ENCODE measurements at regions not wholly inside any gene's neighbourhood (a gene's known extent, or its start where the extent isn't known, plus 50 kb on each side); places are given as distances from the start of the nearest gene placed in this dataset.

GRCh38 chr16:80041410-80041809, 440.9 kb upstream of the MAF start:
- no peak for DNase-seq (ENCODE audit: low spot score)

- no peak for DNase-seq (ENCODE audit: low spot score)
Measured at GRCh38 chr16:80040814-80041213, 440.3 kb upstream of the MAF start.

- no peak for DNase-seq (ENCODE audit: low spot score)
Measured at GRCh38 chr16:80040413-80040812, 439.9 kb upstream of the MAF start.

GRCh38 chr16:80039777-80040176, 439.2 kb upstream of the MAF start:
- DNase-seq (ENCODE audit: low spot score) = no peak

- no peak for DNase-seq (ENCODE audit: low spot score)
Measured at GRCh38 chr16:80038566-80038965, 438.0 kb upstream of the MAF start.

GRCh38 chr16:80034948-80035663, 434.6 kb upstream of the MAF start:
- DNase-seq (ENCODE audit: low spot score) = no peak

- no peak for DNase-seq (ENCODE audit: low spot score)
Measured at GRCh38 chr16:80034469-80034826, 433.9 kb upstream of the MAF start.

- no peak for DNase-seq (ENCODE audit: low spot score)
Measured at GRCh38 chr16:80033783-80034468, 433.4 kb upstream of the MAF start.

GRCh38 chr16:80029761-80030481, 429.4 kb upstream of the MAF start:
- DNase-seq (ENCODE audit: low spot score) = no peak

- DNase-seq (ENCODE audit: low spot score) = no peak
Measured at GRCh38 chr16:80029381-80029630, 428.8 kb upstream of the MAF start.

- no peak for DNase-seq (ENCODE audit: low spot score)
Measured at GRCh38 chr16:80028581-80029380, 428.2 kb upstream of the MAF start.

- DNase-seq (ENCODE audit: low spot score) = peak; percentile 89
Measured at GRCh38 chr16:80027007-80027965, 426.7 kb upstream of the MAF start.

GRCh38 chr16:80025236-80025635, 424.7 kb upstream of the MAF start:
- DNase-seq (ENCODE audit: low spot score) = no peak

GRCh38 chr16:80024443-80024842, 423.9 kb upstream of the MAF start:
- DNase-seq (ENCODE audit: low spot score) = no peak

- DNase-seq (ENCODE audit: low spot score) = no peak
Measured at GRCh38 chr16:80023865-80024264, 423.3 kb upstream of the MAF start.

GRCh38 chr16:80019395-80019794, 418.9 kb upstream of the MAF start:
- no peak for DNase-seq (ENCODE audit: low spot score)

GRCh38 chr16:80018466-80018865, 417.9 kb upstream of the MAF start:
- DNase-seq (ENCODE audit: low spot score) = no peak

- DNase-seq (ENCODE audit: low spot score) = no peak
Measured at GRCh38 chr16:80016731-80017326, 416.3 kb upstream of the MAF start.

GRCh38 chr16:80015566-80015965, 415.0 kb upstream of the MAF start:
- DNase-seq (ENCODE audit: low spot score) = peak; percentile 31

GRCh38 chr16:80014241-80014939, 413.9 kb upstream of the MAF start:
- DNase-seq (ENCODE audit: low spot score) = peak; percentile 11
